ENCODE measurements at regions not wholly inside any gene's neighbourhood (a gene's known extent, or its start where the extent isn't known, plus 50 kb on each side); places are given as distances from the start of the nearest gene placed in this dataset.
"Not testable (repeated sequence)": the region's sequence is repeated elsewhere in the genome, so short reads cannot be mapped to it uniquely, and the experiment has no call there.

DNA sequence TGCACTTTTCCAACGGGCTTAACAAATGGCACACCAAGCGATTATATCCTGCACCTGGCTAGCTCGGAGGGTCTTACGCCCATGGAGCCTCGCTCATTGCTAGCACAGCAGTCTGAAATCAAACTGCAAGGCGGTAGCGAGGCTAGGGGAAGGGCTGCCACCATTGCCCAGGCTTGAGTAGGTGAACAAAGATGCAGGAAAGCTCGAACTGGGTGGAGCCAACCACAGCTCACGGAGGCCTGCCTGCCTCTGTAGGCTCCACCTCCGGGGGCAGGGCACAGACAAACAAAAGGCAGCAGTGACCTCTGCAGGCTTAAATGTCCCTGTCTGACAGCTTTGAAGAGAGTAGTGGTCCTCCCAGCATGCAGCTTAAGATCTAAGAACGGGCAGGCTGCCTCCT lies 365.4 kb downstream of the MMUT start:
- DNase-seq (ENCODE audit: low read depth), result not testable (repeated sequence)

GRCh38 chr6:49097116-49097515 lies 365.9 kb downstream of the MMUT start:
- no peak for DNase-seq (ENCODE audit: low read depth)

GRCh38 chr6:49088631-49089030 lies 374.4 kb downstream of the MMUT start:
- DNase-seq (ENCODE audit: low read depth), result no peak

GRCh38 chr6:49087369-49087768 lies 375.7 kb downstream of the MMUT start:
- no peak for DNase-seq (ENCODE audit: low read depth)

- no peak for DNase-seq (ENCODE audit: low read depth)
Measured at GRCh38 chr6:49082611-49083010, 380.4 kb downstream of the MMUT start.

- DNase-seq (ENCODE audit: low read depth), result no peak
Measured at GRCh38 chr6:49072885-49073620, 390.0 kb downstream of the MMUT start.

- DNase-seq (ENCODE audit: low read depth), result no peak
Measured at GRCh38 chr6:49072146-49072545, 390.9 kb downstream of the MMUT start.

DNA sequence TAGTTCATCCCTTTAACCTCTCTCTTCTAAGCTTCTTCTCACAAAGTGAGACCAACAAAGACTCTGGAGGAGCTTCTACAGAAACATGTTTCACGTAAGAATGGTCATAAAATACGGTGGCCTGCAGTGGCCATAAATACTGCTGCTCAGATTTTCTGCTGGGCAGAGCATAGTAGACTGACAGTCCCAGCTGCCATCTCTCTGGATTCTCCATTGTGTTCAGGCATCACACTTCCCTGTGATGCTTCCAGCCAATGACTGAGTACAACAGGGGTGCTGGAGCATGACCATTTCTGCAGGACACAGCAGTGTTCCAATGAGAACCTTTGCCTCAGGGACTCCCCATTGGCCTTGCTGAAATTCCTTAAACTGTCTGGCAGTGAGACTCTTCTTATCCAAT lies 392.6 kb downstream of the MMUT start:
- no peak for DNase-seq (ENCODE audit: low read depth)

DNA sequence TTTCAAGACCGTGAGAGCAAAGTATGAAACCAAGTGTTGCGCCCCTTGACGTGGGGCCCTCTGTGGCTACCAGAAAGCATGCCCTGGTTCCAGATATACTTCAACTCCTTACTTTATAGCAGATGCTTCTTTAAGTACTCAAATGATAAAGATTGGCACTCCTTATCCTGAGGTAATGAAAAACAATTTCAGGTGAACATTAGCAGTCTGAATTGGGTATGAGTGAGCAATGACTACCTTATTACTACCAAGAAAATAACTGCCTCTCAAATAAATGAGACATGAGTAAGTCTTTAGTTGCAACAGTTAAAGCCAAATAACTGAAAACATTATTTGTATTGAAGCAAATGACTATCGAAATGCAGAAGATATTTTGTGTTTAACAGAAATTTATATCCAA lies 408.7 kb downstream of the MMUT start:
- no peak for DNase-seq (ENCODE audit: low read depth)

GRCh38 chr6:49052901-49053300 lies 410.2 kb downstream of the MMUT start:
- no peak for DNase-seq (ENCODE audit: low read depth)

- DNase-seq (ENCODE audit: low read depth), result no peak
Measured at GRCh38 chr6:49051281-49051680, 411.8 kb downstream of the MMUT start.

- DNase-seq (ENCODE audit: low read depth), result no peak
Measured at GRCh38 chr6:49050584-49050983, 412.5 kb downstream of the MMUT start.

DNA sequence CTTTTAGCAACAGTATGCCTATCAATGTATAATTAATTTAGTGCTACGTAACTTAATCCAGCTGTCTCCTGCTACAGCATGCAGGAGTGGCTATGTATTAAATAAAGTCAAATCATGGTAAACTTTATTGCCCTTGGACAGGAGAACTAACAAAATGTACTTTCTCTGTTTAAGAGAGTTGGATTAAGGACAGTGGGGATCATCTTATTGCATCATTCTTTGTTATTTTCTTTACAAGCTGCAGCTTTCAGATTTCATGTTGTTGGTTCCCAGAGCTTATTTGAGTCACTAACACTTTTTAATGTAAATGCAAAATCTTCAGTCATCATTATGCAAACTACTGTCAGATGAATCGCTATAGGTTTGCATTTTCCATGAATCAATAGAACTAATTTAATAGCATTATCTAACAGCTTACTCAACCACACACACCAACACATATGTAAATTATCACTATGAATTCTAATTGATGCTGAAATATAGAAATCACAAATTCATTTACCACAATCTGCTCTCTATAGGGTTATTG lies 424.7 kb downstream of the MMUT start:
- no peak for DNase-seq (ENCODE audit: low read depth)

GRCh38 chr6:49030251-49031020 lies 432.6 kb downstream of the MMUT start:
- no peak for DNase-seq (ENCODE audit: low read depth)

DNA sequence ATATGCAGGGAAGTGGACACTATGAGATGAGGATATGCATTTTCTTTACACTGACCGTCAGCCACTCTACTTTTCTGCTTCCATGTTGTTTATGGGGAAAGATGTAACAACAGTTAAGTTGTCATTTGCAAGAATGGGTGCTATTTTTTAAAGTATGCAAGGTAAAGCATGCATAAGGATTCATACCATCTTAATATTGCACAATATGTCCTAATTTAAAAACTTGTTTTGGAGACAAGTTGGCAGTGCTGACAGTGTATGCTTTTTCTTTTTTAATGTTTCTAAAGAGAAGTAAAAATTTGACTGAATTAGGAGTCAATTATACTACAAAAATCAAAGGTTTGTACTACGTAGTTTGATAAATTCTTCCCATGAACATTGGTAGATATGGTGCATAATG lies 435.4 kb downstream of the MMUT start:
- no peak for DNase-seq (ENCODE audit: low read depth)

DNA sequence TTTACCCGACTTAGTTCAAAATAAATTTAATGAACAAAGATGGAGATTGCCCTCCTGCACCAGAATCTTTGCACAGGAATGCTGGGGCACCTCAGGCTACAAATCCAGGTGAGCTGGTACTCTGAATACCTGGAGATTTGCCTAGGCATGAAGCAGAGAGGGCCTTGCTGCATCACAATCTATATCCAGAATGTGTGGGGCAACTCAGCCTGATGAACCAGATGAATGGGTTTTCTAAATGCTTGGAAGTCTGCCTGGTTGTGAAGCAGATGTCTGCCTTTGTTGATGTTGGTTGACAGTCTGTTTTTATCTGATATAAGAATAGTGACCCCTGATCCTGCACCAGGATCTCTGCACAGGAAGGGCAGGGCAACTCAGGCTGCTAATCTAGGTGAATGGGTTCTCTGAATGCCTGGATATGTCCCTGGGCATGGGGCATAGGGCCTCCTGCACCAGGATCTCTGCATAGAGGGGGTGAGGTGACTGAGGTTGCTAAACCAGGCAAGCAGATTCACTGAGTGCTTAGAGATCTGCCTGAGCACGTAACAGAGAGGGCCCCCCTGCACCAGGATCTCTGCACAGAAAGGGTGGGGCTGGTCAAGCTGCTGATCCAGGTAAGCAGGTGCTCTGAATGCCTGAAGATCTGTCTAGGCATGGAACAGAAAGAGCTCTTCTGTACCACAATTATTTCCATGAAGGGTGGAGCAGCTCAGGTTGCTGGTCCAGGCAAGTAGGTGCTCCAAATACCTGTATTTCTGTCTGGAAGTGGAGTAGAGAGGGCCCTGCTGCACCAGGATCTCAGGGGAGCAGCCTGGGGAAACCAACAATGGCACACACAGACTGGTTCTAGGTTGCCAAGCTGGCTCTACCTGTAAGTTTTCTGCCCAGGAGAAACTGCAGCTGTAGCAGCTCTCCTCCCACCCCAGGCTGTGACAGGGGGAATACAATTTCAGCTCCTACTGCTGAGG lies 437.5 kb downstream of the MMUT start:
- no peak for DNase-seq (ENCODE audit: low read depth)

- DNase-seq (ENCODE audit: low read depth), result no peak
Measured at GRCh38 chr6:49004801-49005200, 458.3 kb downstream of the MMUT start.

DNA sequence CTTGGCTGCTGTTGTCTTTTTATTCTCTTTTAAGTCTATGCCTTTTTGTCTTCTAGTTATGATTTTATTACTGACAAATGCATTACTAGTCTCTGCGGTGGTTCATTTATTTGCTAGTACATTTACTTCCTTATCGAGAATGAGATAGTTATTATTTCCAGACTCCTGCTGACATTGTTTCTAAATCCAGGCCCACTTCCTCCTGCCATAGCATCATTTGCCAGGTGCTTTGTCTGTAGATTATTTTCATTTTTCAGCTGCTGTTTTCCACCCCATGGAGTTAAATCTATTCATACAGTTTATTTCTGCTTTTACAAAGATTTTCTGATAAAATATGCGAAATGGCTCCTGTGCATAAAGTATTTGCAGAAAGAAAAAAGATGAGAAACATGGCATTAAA lies 459.7 kb downstream of the MMUT start:
- DNase-seq (ENCODE audit: low read depth), result no peak

DNA sequence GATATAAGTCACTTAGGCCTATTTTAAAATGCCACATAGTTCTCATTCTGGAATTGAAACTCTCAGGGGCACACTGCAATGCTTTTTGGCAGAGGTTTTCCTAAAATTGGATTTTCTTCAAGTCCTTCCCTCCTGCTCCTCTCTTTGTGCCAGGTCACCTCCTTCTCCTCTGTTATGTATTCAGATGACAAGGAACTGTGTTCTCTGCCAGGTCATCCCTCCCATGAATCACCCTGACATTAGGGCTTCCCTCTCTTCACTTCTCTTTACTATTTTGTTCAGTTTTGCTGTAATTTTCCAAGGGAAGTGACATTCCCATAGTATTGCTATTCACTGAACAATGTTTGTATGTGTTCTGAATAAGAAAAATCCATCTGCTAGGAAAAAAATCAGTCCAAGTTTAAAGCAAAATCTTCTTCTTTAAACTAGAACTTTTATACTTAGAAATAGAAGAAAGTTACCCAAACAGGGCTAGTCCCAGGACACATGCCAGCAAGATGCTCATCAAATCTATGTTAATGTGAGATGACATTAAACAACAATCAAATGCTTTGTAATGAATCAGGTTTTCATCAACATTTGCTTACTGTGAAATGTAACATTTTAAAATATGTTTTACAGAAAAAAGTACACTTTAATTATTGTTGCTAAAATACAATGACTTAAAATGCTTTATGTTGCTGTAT lies 461.1 kb downstream of the MMUT start:
- DNase-seq (ENCODE audit: low read depth), result no peak

DNA sequence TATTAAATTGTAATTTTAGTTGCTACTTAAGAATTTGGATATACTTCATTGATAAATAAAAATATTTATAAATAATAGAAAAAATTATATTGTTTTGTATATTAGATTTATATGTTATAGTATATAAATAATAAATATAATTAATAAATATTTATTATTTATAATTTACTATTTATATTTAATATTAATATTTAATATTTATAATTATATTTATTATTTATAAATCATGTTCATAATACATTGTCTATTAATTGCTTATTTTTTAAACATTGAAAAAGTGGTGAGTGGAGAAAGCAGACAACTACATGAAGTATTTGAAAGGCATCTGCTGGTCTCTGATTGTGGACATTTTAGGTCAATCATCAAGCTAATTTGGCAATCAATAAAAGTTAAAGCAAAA lies 464.5 kb downstream of the MMUT start:
- DNase-seq (ENCODE audit: low read depth), result no peak

- DNase-seq (ENCODE audit: low read depth), result no peak
Measured at GRCh38 chr6:48996461-48997119, 466.5 kb downstream of the MMUT start.

Data from CMK (cell line).